Tibial nerve (tissue), 3 donors: ENCODE measurements at regions not wholly inside any gene's neighbourhood (a gene's known extent, or its start where the extent isn't known, plus 50 kb on each side); places are given as distances from the start of the nearest gene placed in this dataset.

ENCODE experiments used
- CTCF ChIP-seq, 5 experiments: fragments of 200-600 bp in 3 of 5; fragments of 450-650 bp in 2 of 5; sonication (generic) in 3 of 5; IDR thresholded peaks; one replicate each; pipeline ENCODE4 v1.5.1; 2016 to 2019; ENCODE audit warnings: antibody characterized with exemption in 5 of 5, mild to moderate bottlenecking in 3 of 5, moderate library complexity in 2 of 5
- POLR2A ChIP-seq, 2 donors: fragments of 450-650 bp; IDR thresholded peaks; one replicate each; pipeline ENCODE4 v1.6.1; 2017; ENCODE audit warnings: antibody characterized with exemption in 2 of 2, mild to moderate bottlenecking in 2 of 2, moderate library complexity in 2 of 2

- TF ChIP-seq CTCF (IDR thresholded peaks at IDR 0.05) (no peak), POLR2A (IDR thresholded peaks at IDR 0.05) (no peak)
These were observed 175.1 kb upstream of the TSC22D2 start for GRCh38 chr3:150232992-150233451.
